K562 (cell line): ENCODE measurements at regions not wholly inside any gene's neighbourhood (a gene's known extent, or its start where the extent isn't known, plus 50 kb on each side); places are given as distances from the start of the nearest gene placed in this dataset.

Experiments
- ATAC-seq: fragments of 200-7000 bp; cut with Tn5 transposase; 3 replicates; pipeline ENCODE4 v1.9.1; 2020; ENCODE audit warnings: moderate library complexity
- BruUV-seq: library from RNA; stranded (reverse); fragments of 400-500 nt; replicated peaks from 2 replicates; lab custom pipeline; 2021; lab: Mats Ljungman, UMichigan
- CTCF ChIA-PET: fragments of 300-600 bp; formaldehyde crosslinking; extraction: SDS; loops from one replicate; lab custom pipeline; 2021; ENCODE audit warnings: low intra/inter-chr PET ratio; lab: Yijun Ruan, JAX
- POLR2A ChIA-PET: fragments of 300-600, 350-650 bp; sonication (Branson Sonifier 250); formaldehyde crosslinking; extraction: SDS; loops from one replicate; lab custom pipeline; 2021; ENCODE audit warnings: antibody characterized with exemption, inconsistent platforms; lab: Yijun Ruan, JAX
- DNase-seq, 4 experiments: peaks; one replicate each; pipeline versions ENCODE4 v3.0.0 to v3.0.0-alpha.2; 2011 to 2018; ENCODE audit warnings: low spot score in 3 of 4, mixed read lengths in 3 of 4; ENCODE audit errors: extremely low read depth in 1 of 4
- FAIRE-seq: peaks from 2 replicates; lab custom pipeline; 2011; peaks lifted over from hg19 to GRCh38; lab: Jason Lieb, UNC
- H2AFZ ChIP-seq: 2 replicates; pipeline ENCODE4 v1.6.0; 2011; ENCODE audit warnings: low read depth, low read length, control low read depth, inconsistent platforms
- H3K27ac ChIP-seq: fragments of 200-600 bp; 3 replicates; pipeline ENCODE4 v1.8.0; 2011; ENCODE audit warnings: low read depth, mild to moderate bottlenecking, control low read depth, inconsistent platforms, low read length, moderate library complexity, mixed read lengths; ENCODE audit errors: extremely low read depth
- H3K27me3 ChIP-seq, 2 experiments: fragments of 300-600 bp in 1 of 2; 2 replicates in 1 of 2; 3 replicates in 1 of 2; pipeline versions ENCODE4 v1.6.0 to v1.8.0; 2011; ENCODE audit warnings: inconsistent platforms in 2 of 2, low read length in 2 of 2, mild to moderate bottlenecking in 1 of 2, mixed read lengths in 1 of 2, moderate library complexity in 1 of 2; ENCODE audit not compliant: control insufficient read depth in 2 of 2, insufficient read depth in 2 of 2
- H3K36me3 ChIP-seq: fragments of 300-600 bp; 3 replicates; pipeline ENCODE4 v1.8.0; 2011; ENCODE audit warnings: mild to moderate bottlenecking, low read length, inconsistent platforms; ENCODE audit not compliant: control insufficient read depth, insufficient read depth
- H3K4me1 ChIP-seq, 2 experiments: fragments of 200-600 bp in 1 of 2; replicated peaks in 1 of 2; 2 replicates in 1 of 2; 3 replicates in 1 of 2; pipeline versions ENCODE4 v1.5.1 to v1.8.0; 2011; ENCODE audit warnings: inconsistent platforms in 2 of 2, low read length in 2 of 2, mild to moderate bottlenecking in 1 of 2, mixed read lengths in 1 of 2, moderate library complexity in 1 of 2; ENCODE audit not compliant: control insufficient read depth in 2 of 2, insufficient read depth in 2 of 2
- H3K4me2 ChIP-seq: 2 replicates; pipeline ENCODE4 v1.6.1; 2011; ENCODE audit warnings: low read length, control low read depth, inconsistent platforms, mixed read lengths; ENCODE audit not compliant: insufficient read depth
- H3K4me3 ChIP-seq: fragments of 200-600 bp; sonication (generic), shearing (Covaris generic); 2 replicates; pipeline ENCODE4 v1.5.1; 2016; ENCODE audit warnings: control low read depth, inconsistent platforms
- H3K79me2 ChIP-seq: fragments of 200-600 bp; 3 replicates; pipeline ENCODE4 v1.8.0; 2011; ENCODE audit warnings: low read length, inconsistent platforms; ENCODE audit not compliant: control insufficient read depth, insufficient read depth
- H3K9ac ChIP-seq, 2 experiments: 2 replicates each; pipeline versions ENCODE4 v1.6.0 to v1.6.1; 2011; ENCODE audit warnings: low read depth in 2 of 2, low read length in 2 of 2, control low read depth in 1 of 2, inconsistent platforms in 1 of 2, mild to moderate bottlenecking in 1 of 2, mixed read lengths in 1 of 2; ENCODE audit not compliant: insufficient read depth in 1 of 2
- H3K9me1 ChIP-seq: one replicate; pipeline ENCODE4 v1.6.0; 2011; ENCODE audit warnings: inconsistent platforms, mild to moderate bottlenecking, low read length, moderate library complexity; ENCODE audit not compliant: control insufficient read depth, insufficient read depth
- H3K9me3 ChIP-seq: replicated peaks from 2 replicates; pipeline ENCODE4 v1.5.1; 2011; ENCODE audit warnings: low read depth, low read length, inconsistent platforms; ENCODE audit not compliant: control insufficient read depth, insufficient read depth
- H4K20me1 ChIP-seq: replicated peaks from 2 replicates; pipeline ENCODE4 v1.6.1; 2011; ENCODE audit warnings: low read length, inconsistent platforms, mixed read lengths; ENCODE audit not compliant: control insufficient read depth, insufficient read depth
- POLR3G ChIP-seq: IDR thresholded peaks from 2 replicates; pipeline ENCODE4 v1.6.1; 2011; ENCODE audit not compliant: insufficient read length, insufficient replicate concordance; ENCODE audit errors: extremely low read depth
- PRMT5 ChIP-seq: sonication (generic); formaldehyde crosslinking; IDR thresholded peaks from 2 replicates; pipeline ENCODE4 v1.5.0; 2020; ENCODE audit warnings: missing genetic modification reagents
- WGBS: fragments of 100-300 bp; shearing (Covaris generic); methylation state at CpG from one replicate; pipeline ENCODE4 v1.1.6; 2016; ENCODE audit warnings: low coverage, mixed read lengths; ENCODE audit not compliant: insufficient coverage; ENCODE audit errors: missing lambda C conversion rate; 5-methylcytosine and 5-hydroxymethylcytosine counted together
- in situ Hi-C: fragments of 300-500 bp; cut with MboI; formaldehyde crosslinking; loops from 4 replicates; pipeline ENCODE4 v1.15.0; 2018; ENCODE audit warnings: inconsistent platforms, mixed read lengths
- intact Hi-C: fragments of 100-400 bp; cut with micrococcal nuclease; formaldehyde crosslinking; loops from 2 replicates; pipeline ENCODE4 v1.14.2; 2022
- TF ChIP-seq, protein P1 (sequence below): fragments of 250-450 bp; sonication (Bioruptor Pico); IDR thresholded peaks from 2 replicates; pipeline ENCODE4 v1.5.1; 2021; ENCODE audit warnings: mild to moderate bottlenecking
- TF ChIP-seq, protein P2 (sequence below): fragments of 450-650 bp; IDR thresholded peaks from 2 replicates; pipeline ENCODE4 v1.7.0; 2016; ENCODE audit warnings: borderline replicate concordance

DNA sequence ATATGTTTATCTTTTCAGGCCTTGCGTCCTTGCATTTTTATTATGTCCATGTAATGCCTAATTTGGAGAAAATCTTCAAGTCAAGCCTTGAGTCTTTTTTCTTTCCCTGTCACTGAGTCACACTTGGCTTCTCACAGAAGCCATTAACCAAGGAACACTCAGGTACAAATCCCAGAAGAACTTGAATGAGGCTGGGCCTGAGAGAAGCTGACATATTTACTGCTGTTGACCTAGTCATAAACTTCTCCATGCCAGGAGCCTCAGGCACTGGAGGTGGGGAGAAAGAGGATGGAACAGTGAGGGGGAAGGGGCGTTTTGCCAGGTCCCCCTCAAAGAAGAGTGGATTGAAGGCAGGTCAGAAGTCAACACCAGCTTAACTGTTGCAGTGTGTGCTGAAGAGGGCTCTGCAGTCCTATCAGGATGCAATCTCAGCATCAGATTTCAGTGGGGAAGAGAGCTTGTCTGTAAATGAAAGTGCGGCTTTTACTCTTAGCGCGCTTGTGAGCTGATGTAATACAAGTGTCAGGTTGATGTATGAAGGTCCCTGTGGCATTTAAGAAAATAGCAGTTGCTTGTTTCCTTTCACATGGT is 526.0 kb downstream of the ETS1 start:
- in situ Hi-C loops (no loop called here), intact Hi-C loops (no loop called here)
- ATAC-seq (no peak), DNase-seq (no peak), FAIRE-seq (no peak)
- ChIA-PET CTCF (no interaction called here), POLR2A (interaction anchor here (0.7 kb wide), 1 partner anchor 441 kb away, joined by 3 read pairs; no protein-coding TSS in a partner anchor)
- Histone ChIP-seq H3K27me3 (no peaks in the 10 kb centered on the region), H3K4me1 (no peaks in the 10 kb centered on the region), H3K27ac (no peak overlapping the region), H3K9me3 (0 out of 2 replicates have a peak, but pooled peaks cover 2% of the 10 kb centered on the region), H3K4me3 (no peak overlapping the region), H3K36me3 (no peaks in the 10 kb centered on the region), H3K4me2 (no peak overlapping the region), H2AFZ (no peak overlapping the region), H3K9me1 (no peaks in the 10 kb centered on the region), H3K79me2 (no peaks in the 10 kb centered on the region), H4K20me1 (no peaks in the 10 kb centered on the region), H3K9ac (no peak overlapping the region)
- WGBS: 1% methylated on average over 4 of the region's 5 CpGs
- BruUV-seq: no TSS peak
- no peak for TF ChIP-seq PRMT5 (CRISPR knock-in tag)
- TF ChIP-seq, protein P1, sequence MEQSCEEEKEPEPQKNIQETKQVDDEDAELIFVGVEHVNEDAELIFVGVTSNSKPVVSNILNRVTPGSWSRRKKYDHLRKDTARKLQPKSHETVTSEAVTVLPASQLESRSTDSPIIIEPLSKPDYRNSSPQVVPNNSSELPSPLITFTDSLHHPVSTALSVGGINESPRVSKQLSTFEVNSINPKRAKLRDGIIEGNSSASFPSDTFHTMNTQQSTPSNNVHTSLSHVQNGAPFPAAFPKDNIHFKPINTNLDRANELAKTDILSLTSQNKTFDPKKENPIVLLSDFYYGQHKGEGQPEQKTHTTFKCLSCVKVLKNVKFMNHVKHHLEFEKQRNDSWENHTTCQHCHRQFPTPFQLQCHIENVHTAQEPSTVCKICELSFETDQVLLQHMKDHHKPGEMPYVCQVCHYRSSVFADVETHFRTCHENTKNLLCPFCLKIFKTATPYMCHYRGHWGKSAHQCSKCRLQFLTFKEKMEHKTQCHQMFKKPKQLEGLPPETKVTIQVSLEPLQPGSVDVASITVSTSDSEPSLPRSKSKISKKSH (CRISPR knock-in tag): no peak

DNA sequence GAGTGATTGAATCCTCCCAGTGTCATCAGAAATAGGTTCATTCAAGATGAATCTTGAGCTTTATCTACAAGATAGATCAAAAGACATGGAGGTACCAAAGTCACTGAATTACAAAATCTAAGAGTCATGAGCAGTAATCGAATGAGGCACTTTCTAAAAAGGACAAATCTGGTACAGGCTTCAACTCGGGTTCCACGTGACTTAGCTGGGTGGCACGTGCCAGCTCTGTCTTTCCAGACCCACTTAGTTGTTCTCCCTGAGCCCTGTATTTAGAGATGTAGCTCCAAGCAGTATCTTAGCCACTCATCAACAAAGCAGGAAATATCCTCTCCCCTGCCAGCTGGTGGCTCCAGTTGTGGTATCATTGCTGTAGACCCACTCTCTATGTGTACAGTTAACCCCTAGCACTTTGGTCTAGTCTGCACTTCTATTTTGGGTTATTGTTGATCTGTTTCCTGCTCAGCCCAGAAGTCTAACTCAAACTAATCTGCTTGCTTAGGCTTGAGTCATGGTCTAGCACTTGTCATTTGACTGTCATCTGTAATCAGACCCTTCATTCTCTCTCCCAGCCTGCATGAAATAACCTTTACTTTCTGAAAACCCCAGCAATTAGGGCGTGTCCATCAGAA is 528.7 kb downstream of the ETS1 start:
- H4K20me1 ChIP-seq: no peaks in the 10 kb centered on the region
- no peak for FAIRE-seq
- intact Hi-C loops (no loop called here), in situ Hi-C loops (no loop called here)
- no peak for ATAC-seq
- no peaks in the 10 kb centered on the region for H3K27me3 ChIP-seq
- no peak overlapping the region for H3K4me2 ChIP-seq
- H3K79me2 ChIP-seq: no peaks in the 10 kb centered on the region
- DNase-seq: no peak
- H3K36me3 ChIP-seq: no peaks in the 10 kb centered on the region
- CTCF ChIA-PET: no interaction called here
- TF ChIP-seq, protein P2, sequence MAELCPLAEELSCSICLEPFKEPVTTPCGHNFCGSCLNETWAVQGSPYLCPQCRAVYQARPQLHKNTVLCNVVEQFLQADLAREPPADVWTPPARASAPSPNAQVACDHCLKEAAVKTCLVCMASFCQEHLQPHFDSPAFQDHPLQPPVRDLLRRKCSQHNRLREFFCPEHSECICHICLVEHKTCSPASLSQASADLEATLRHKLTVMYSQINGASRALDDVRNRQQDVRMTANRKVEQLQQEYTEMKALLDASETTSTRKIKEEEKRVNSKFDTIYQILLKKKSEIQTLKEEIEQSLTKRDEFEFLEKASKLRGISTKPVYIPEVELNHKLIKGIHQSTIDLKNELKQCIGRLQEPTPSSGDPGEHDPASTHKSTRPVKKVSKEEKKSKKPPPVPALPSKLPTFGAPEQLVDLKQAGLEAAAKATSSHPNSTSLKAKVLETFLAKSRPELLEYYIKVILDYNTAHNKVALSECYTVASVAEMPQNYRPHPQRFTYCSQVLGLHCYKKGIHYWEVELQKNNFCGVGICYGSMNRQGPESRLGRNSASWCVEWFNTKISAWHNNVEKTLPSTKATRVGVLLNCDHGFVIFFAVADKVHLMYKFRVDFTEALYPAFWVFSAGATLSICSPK: no peak
- peak; percentile 17 for TF ChIP-seq POLR3G
- POLR2A ChIA-PET: no interaction called here
- H3K27ac ChIP-seq: no peak overlapping the region
- no peak overlapping the region for H3K4me3 ChIP-seq
- H2AFZ ChIP-seq: no peak overlapping the region
- 0 out of 2 replicates have a peak, but pooled peaks cover 2% of the 10 kb centered on the region for H3K9me3 ChIP-seq
- H3K4me1 ChIP-seq: no peaks in the 10 kb centered on the region
- no peak overlapping the region for H3K9ac ChIP-seq
- 0% methylated on average over 5 of the region's 5 CpGs for WGBS
- no peaks in the 10 kb centered on the region for H3K9me1 ChIP-seq
- BruUV-seq: no TSS peak
